OCI-LY3 (cell line): ENCODE measurements at regions not wholly inside any gene's neighbourhood (a gene's known extent, or its start where the extent isn't known, plus 50 kb on each side); places are given as distances from the start of the nearest gene placed in this dataset.

ENCODE experiments used
- H2AFZ ChIP-seq: fragments of 200-600, 300-600 bp; shearing (Covaris generic); 2 replicates; pipeline ENCODE4 v1.6.0; 2014; ENCODE audit warnings: antibody characterized with exemption, low read depth, low read length
- H3K27ac ChIP-seq: fragments of 200-600, 300-600 bp; sonication (generic); 2 replicates; pipeline ENCODE4 v1.5.1; 2014; ENCODE audit warnings: mild to moderate bottlenecking, low read length, moderate library complexity, mixed read lengths
- H3K27me3 ChIP-seq: fragments of 200-600, 300-600 bp; sonication (generic); 2 replicates; pipeline ENCODE4 v1.6.1; 2014; ENCODE audit warnings: low read depth, low read length, mixed read lengths
- H3K36me3 ChIP-seq: fragments of 200-600, 300-600 bp; sonication (generic); replicated peaks from 2 replicates; pipeline ENCODE3; 2014; ENCODE audit warnings: low read depth, low read length, mixed read lengths
- H3K4me1 ChIP-seq: fragments of 300-600, 200-600 bp; sonication (generic); 2 replicates; pipeline ENCODE4 v1.6.1; 2014; ENCODE audit warnings: low read length, mixed read lengths
- H3K4me2 ChIP-seq: fragments of 200-600, 300-600 bp; sonication (generic); 2 replicates; pipeline ENCODE4 v1.6.1; 2014; ENCODE audit warnings: low read length, mixed read lengths
- H3K4me3 ChIP-seq: fragments of 300-600, 200-600 bp; sonication (generic); 2 replicates; pipeline ENCODE4 v1.5.1; 2014; ENCODE audit warnings: antibody characterized with exemption, mild to moderate bottlenecking, low read length, moderate library complexity
- H3K79me2 ChIP-seq: fragments of 300-600, 200-600 bp; shearing (Covaris generic); 2 replicates; pipeline ENCODE4 v1.6.1; 2014; ENCODE audit warnings: mild to moderate bottlenecking, low read length, mixed read lengths
- H3K9ac ChIP-seq: fragments of 300-600, 200-600 bp; shearing (Covaris generic); 2 replicates; pipeline ENCODE4 v1.6.0; 2014; ENCODE audit warnings: mild to moderate bottlenecking, low read length, moderate library complexity
- H3K9me3 ChIP-seq: fragments of 200-600, 300-600 bp; shearing (Covaris generic); 2 replicates; pipeline ENCODE4 v1.6.1; 2014; ENCODE audit warnings: low read length, mixed read lengths; ENCODE audit not compliant: insufficient read depth
- H4K20me1 ChIP-seq: fragments of 200-600, 300-600 bp; sonication (generic); 2 replicates; pipeline ENCODE4 v1.6.1; 2016; ENCODE audit warnings: low read length, mixed read lengths; ENCODE audit not compliant: insufficient read depth
- CTCF ChIP-seq: fragments of 200-600, 300-600 bp; sonication (generic); IDR thresholded peaks from 2 replicates; pipeline ENCODE4 v1.5.1; 2014; ENCODE audit warnings: antibody characterized with exemption, low read length, low read depth
- EZH2phosphoT487 ChIP-seq: fragments of 200-600 bp; shearing (Covaris generic); IDR thresholded peaks from 2 replicates; pipeline ENCODE4 v1.6.1; 2018; ENCODE audit warnings: antibody characterized with exemption, mixed run types, low read depth

- no peak overlapping the region for H3K27ac ChIP-seq
- H3K4me3 ChIP-seq, result no peak overlapping the region
- no peak overlapping the region for H3K9ac ChIP-seq
- H3K27me3 ChIP-seq, result no peaks in the 10 kb centered on the region
- H3K4me2 ChIP-seq, result no peak overlapping the region
- no peaks in the 10 kb centered on the region for H3K9me3 ChIP-seq
- H3K36me3 ChIP-seq, result no peaks in the 10 kb centered on the region
- H3K79me2 ChIP-seq, result no peaks in the 10 kb centered on the region
- no peak overlapping the region for H2AFZ ChIP-seq
- no peak for TF ChIP-seq CTCF
- TF ChIP-seq EZH2phosphoT487, result no peak
- H4K20me1 ChIP-seq, result no peaks in the 10 kb centered on the region
- no peaks in the 10 kb centered on the region for H3K4me1 ChIP-seq
These were observed 85.4 kb upstream of the MED13 start for GRCh38 chr17:62150471-62150870.

- H2AFZ ChIP-seq, result no peak overlapping the region
These were observed 84.9 kb upstream of the MED13 start for GRCh38 chr17:62149961-62150360.

GRCh38 chr17:62147284-62147683, 82.2 kb upstream of the MED13 start:
- no peak overlapping the region for H3K27ac ChIP-seq
- H3K27me3 ChIP-seq, result no peaks in the 10 kb centered on the region
- no peak overlapping the region for H3K9ac ChIP-seq
- TF ChIP-seq EZH2phosphoT487 (no peak), CTCF (no peak)
- H3K4me3 ChIP-seq, result no peak overlapping the region
- H3K4me1 ChIP-seq, result no peaks in the 10 kb centered on the region
- H4K20me1 ChIP-seq, result no peaks in the 10 kb centered on the region
- no peak overlapping the region for H2AFZ ChIP-seq
- H3K36me3 ChIP-seq, result no peaks in the 10 kb centered on the region
- H3K4me2 ChIP-seq, result no peak overlapping the region
- no peaks in the 10 kb centered on the region for H3K79me2 ChIP-seq
- no peaks in the 10 kb centered on the region for H3K9me3 ChIP-seq

More at GRCh38 chr17:62149961-62150360, 84.9 kb upstream of the MED13 start:
- Histone ChIP-seq H3K79me2 (no peaks in the 10 kb centered on the region), H3K36me3 (no peaks in the 10 kb centered on the region), H3K9ac (no peak overlapping the region), H3K9me3 (no peaks in the 10 kb centered on the region), H3K4me2 (no peak overlapping the region), H4K20me1 (no peaks in the 10 kb centered on the region), H3K27me3 (no peaks in the 10 kb centered on the region), H3K4me3 (no peak overlapping the region), H3K27ac (no peak overlapping the region), H3K4me1 (no peaks in the 10 kb centered on the region)
- TF ChIP-seq CTCF (no peak), EZH2phosphoT487 (no peak)

GRCh38 chr17:62140836-62141235, 75.8 kb upstream of the MED13 start:
- Histone ChIP-seq H3K79me2 (no peaks in the 10 kb centered on the region), H3K4me3 (no peak overlapping the region), H3K9me3 (no peaks in the 10 kb centered on the region), H3K36me3 (no peaks in the 10 kb centered on the region), H3K27me3 (no peaks in the 10 kb centered on the region), H4K20me1 (no peaks in the 10 kb centered on the region), H3K4me2 (no peak overlapping the region), H2AFZ (no peak overlapping the region), H3K27ac (no peak overlapping the region), H3K9ac (no peak overlapping the region), H3K4me1 (no peaks in the 10 kb centered on the region)
- TF ChIP-seq CTCF, result no peak
- no peak for TF ChIP-seq EZH2phosphoT487
